Mesendoderm (in vitro differentiated cells): ENCODE measurements at regions not wholly inside any gene's neighbourhood (a gene's known extent, or its start where the extent isn't known, plus 50 kb on each side); places are given as distances from the start of the nearest gene placed in this dataset.
A peak's percentile ranks its signal among the peaks of the same experiment; 100 is the strongest.

Experiments
- DNase-seq: peaks from one replicate; pipeline ENCODE4 v3.0.0; 2013
- H2AK5ac ChIP-seq: 2 replicates; pipeline ENCODE4 v1.6.1; 2013; ENCODE audit warnings: low read length, inconsistent platforms
- H2BK120ac ChIP-seq: 2 replicates; pipeline ENCODE4 v1.6.1; 2013; ENCODE audit warnings: low read depth, mild to moderate bottlenecking, low read length, moderate library complexity, mixed read lengths
- H2BK15ac ChIP-seq: replicated peaks from 2 replicates; pipeline ENCODE4 v1.6.1; 2013; ENCODE audit warnings: low read depth, mild to moderate bottlenecking, moderate library complexity
- H2BK5ac ChIP-seq: 2 replicates; pipeline ENCODE4 v1.6.1; 2013; ENCODE audit warnings: low read length, inconsistent platforms
- H3K18ac ChIP-seq: 2 replicates; pipeline ENCODE4 v1.6.1; 2013; ENCODE audit warnings: mild to moderate bottlenecking, low read length, mixed read lengths
- H3K23ac ChIP-seq: one replicate; pipeline ENCODE4 v1.6.1; 2013; ENCODE audit warnings: low read length
- H3K27ac ChIP-seq: 2 replicates; pipeline ENCODE4 v1.5.1; 2013; ENCODE audit warnings: low read depth, mild to moderate bottlenecking, inconsistent platforms, low read length, moderate library complexity
- H3K27me3 ChIP-seq: 2 replicates; pipeline ENCODE4 v1.6.1; 2013; ENCODE audit warnings: low read length, control low read depth, mild to moderate bottlenecking, inconsistent platforms; ENCODE audit not compliant: insufficient read depth, poor library complexity
- H3K36me3 ChIP-seq: 2 replicates; pipeline ENCODE4 v1.6.1; 2013; ENCODE audit warnings: low read length, inconsistent platforms; ENCODE audit not compliant: control insufficient read depth, insufficient read depth
- H3K4ac ChIP-seq: one replicate; pipeline ENCODE4 v1.6.1; 2013; ENCODE audit warnings: low read depth, mild to moderate bottlenecking, low read length, moderate library complexity
- H3K4me1 ChIP-seq: 2 replicates; pipeline ENCODE4 v1.6.1; 2013; ENCODE audit warnings: low read depth, low read length, inconsistent platforms; ENCODE audit not compliant: control insufficient read depth
- H3K4me2 ChIP-seq: 2 replicates; pipeline ENCODE4 v1.6.1; 2013; ENCODE audit warnings: low read length
- H3K4me3 ChIP-seq: 2 replicates; pipeline ENCODE4 v1.5.1; 2013; ENCODE audit warnings: mild to moderate bottlenecking, low read length
- H3K56ac ChIP-seq: one replicate; pipeline ENCODE4 v1.6.1; 2013; ENCODE audit warnings: low read length
- H3K79me1 ChIP-seq: 2 replicates; pipeline ENCODE4 v1.6.1; 2013; ENCODE audit warnings: low read length, inconsistent platforms
- H3K79me2 ChIP-seq: 2 replicates; pipeline ENCODE4 v1.6.1; 2013; ENCODE audit warnings: mild to moderate bottlenecking, low read length; ENCODE audit not compliant: control insufficient read depth, insufficient read depth
- H3K9ac ChIP-seq: 2 replicates; pipeline ENCODE4 v1.6.1; 2013; ENCODE audit warnings: low read length, inconsistent platforms
- H4K5ac ChIP-seq: one replicate; pipeline ENCODE4 v1.6.1; 2013; ENCODE audit warnings: low read length
- H4K8ac ChIP-seq: one replicate; pipeline ENCODE4 v1.6.1; 2013; ENCODE audit warnings: low read depth, mild to moderate bottlenecking, control low read depth, low read length, moderate library complexity
- WGBS: extraction: QIAGEN DNeasy Blood & Tissue Kit; methylation state at CpG from one replicate; pipeline ENCODE4 v1.1.7; 2013; ENCODE audit warnings: low lambda C conversion rate, missing lambda C conversion rate; ENCODE audit not compliant: insufficient coverage; ENCODE audit errors: extremely low coverage; 5-methylcytosine and 5-hydroxymethylcytosine counted together

- WGBS = no CpG with 5 or more reads among the region's 4 CpGs
- H3K23ac ChIP-seq = no peak overlapping the region
These were observed 166.7 kb upstream of the PWP1 start for GRCh38 chr12:107518868-107519267.

GRCh38 chr12:107519906-107520859 is 165.4 kb upstream of the PWP1 start:
- no peak overlapping the region for H3K4ac ChIP-seq
- no peak overlapping the region for H3K4me3 ChIP-seq
- WGBS = no CpG with 5 or more reads among the region's 19 CpGs
- H3K27ac ChIP-seq = no peak overlapping the region
- no peak overlapping the region for H3K18ac ChIP-seq
- H2BK120ac ChIP-seq = no peak overlapping the region
- no peak overlapping the region for H2BK15ac ChIP-seq
- no peak overlapping the region for H3K23ac ChIP-seq
- H2AK5ac ChIP-seq = no peak overlapping the region
- no peaks in the 10 kb centered on the region for H3K79me1 ChIP-seq
- no peak overlapping the region for H3K4me2 ChIP-seq
- no peak overlapping the region for H2BK5ac ChIP-seq
- H3K9ac ChIP-seq = no peak overlapping the region
- H3K27me3 ChIP-seq = no peaks in the 10 kb centered on the region
- no peaks in the 10 kb centered on the region for H3K79me2 ChIP-seq
- H3K56ac ChIP-seq = no peak overlapping the region
- H3K4me1 ChIP-seq = no peaks in the 10 kb centered on the region
- H4K8ac ChIP-seq = no peak overlapping the region
- H4K5ac ChIP-seq = no peak overlapping the region
- H3K36me3 ChIP-seq = no peaks in the 10 kb centered on the region
- no peak for DNase-seq

More at GRCh38 chr12:107518868-107519267, 166.7 kb upstream of the PWP1 start:
- Histone ChIP-seq H3K4me2 (no peak overlapping the region), H3K9ac (no peak overlapping the region), H3K27me3 (no peaks in the 10 kb centered on the region), H4K5ac (no peak overlapping the region), H3K4ac (no peak overlapping the region), H3K79me2 (no peaks in the 10 kb centered on the region), H3K4me3 (no peak overlapping the region), H2BK15ac (no peak overlapping the region), H3K4me1 (no peaks in the 10 kb centered on the region), H3K56ac (no peak overlapping the region), H2BK5ac (no peak overlapping the region), H2AK5ac (no peak overlapping the region), H3K27ac (no peak overlapping the region), H4K8ac (no peak overlapping the region), H3K36me3 (no peaks in the 10 kb centered on the region), H3K79me1 (no peaks in the 10 kb centered on the region), H3K18ac (no peak overlapping the region), H2BK120ac (no peak overlapping the region)
- no peak for DNase-seq

GRCh38 chr12:107521826-107522355 is 163.7 kb upstream of the PWP1 start:
- Histone ChIP-seq H3K23ac (no peak overlapping the region), H3K27ac (no peak overlapping the region), H4K5ac (no peak overlapping the region), H3K4me3 (no peak overlapping the region), H4K8ac (no peak overlapping the region), H2BK120ac (no peak overlapping the region), H2AK5ac (no peak overlapping the region), H2BK5ac (no peak overlapping the region), H3K27me3 (no peaks in the 10 kb centered on the region), H3K4me2 (no peak overlapping the region), H3K79me2 (no peaks in the 10 kb centered on the region), H3K9ac (no peak overlapping the region), H3K4me1 (no peaks in the 10 kb centered on the region), H2BK15ac (no peak overlapping the region), H3K18ac (no peak overlapping the region), H3K4ac (no peak overlapping the region), H3K36me3 (no peaks in the 10 kb centered on the region), H3K56ac (no peak overlapping the region), H3K79me1 (no peaks in the 10 kb centered on the region)
- DNase-seq = no peak
- WGBS = no CpG with 5 or more reads among the region's 3 CpGs

GRCh38 chr12:107522692-107523477 is 162.7 kb upstream of the PWP1 start:
- Histone ChIP-seq H2BK120ac (no peak overlapping the region), H3K4me2 (no peak overlapping the region), H3K4me1 (no peaks in the 10 kb centered on the region), H3K4me3 (no peak overlapping the region), H3K79me1 (no peaks in the 10 kb centered on the region), H3K9ac (no peak overlapping the region), H3K27me3 (no peaks in the 10 kb centered on the region), H3K27ac (no peak overlapping the region), H2BK5ac (no peak overlapping the region), H3K36me3 (no peaks in the 10 kb centered on the region), H3K23ac (no peak overlapping the region), H4K5ac (no peak overlapping the region), H2BK15ac (no peak overlapping the region), H3K79me2 (no peaks in the 10 kb centered on the region), H2AK5ac (no peak overlapping the region), H4K8ac (no peak overlapping the region), H3K4ac (no peak overlapping the region), H3K56ac (no peak overlapping the region), H3K18ac (no peak overlapping the region)
- no CpG with 5 or more reads among the region's 3 CpGs for WGBS
- DNase-seq = peak; percentile 62

- H3K4me3 ChIP-seq = no peak overlapping the region
- no peak overlapping the region for H4K5ac ChIP-seq
- H3K4ac ChIP-seq = no peak overlapping the region
- H3K27me3 ChIP-seq = no peaks in the 10 kb centered on the region
- no peak overlapping the region for H2BK5ac ChIP-seq
- H4K8ac ChIP-seq = no peak overlapping the region
- H3K79me1 ChIP-seq = no peaks in the 10 kb centered on the region
- H3K56ac ChIP-seq = no peak overlapping the region
- no peaks in the 10 kb centered on the region for H3K36me3 ChIP-seq
- no peak overlapping the region for H3K9ac ChIP-seq
- H2AK5ac ChIP-seq = no peak overlapping the region
- no peak overlapping the region for H2BK15ac ChIP-seq
- H3K27ac ChIP-seq = no peak overlapping the region
- H3K79me2 ChIP-seq = no peaks in the 10 kb centered on the region
- no CpG with 5 or more reads among the region's 8 CpGs for WGBS
- no peak for DNase-seq
- H2BK120ac ChIP-seq = no peak overlapping the region
- H3K18ac ChIP-seq = no peak overlapping the region
- H3K23ac ChIP-seq = no peak overlapping the region
- H3K4me1 ChIP-seq = no peaks in the 10 kb centered on the region
- H3K4me2 ChIP-seq = no peak overlapping the region
These were observed 161.6 kb upstream of the PWP1 start for GRCh38 chr12:107523775-107524535.
